ENCODE measurements at regions not wholly inside any gene's neighbourhood (a gene's known extent, or its start where the extent isn't known, plus 50 kb on each side); places are given as distances from the start of the nearest gene placed in this dataset.

- FAIRE-seq (no peak), DNase-seq (ENCODE audit: low read depth in 1 of 2, low spot score in 1 of 2) (no peak), ATAC-seq (peak in 1 of 2 experiments; percentile 33; a peak in 3 of 6 replicates)
- Histone ChIP-seq H3K4me1 (peaks cover 26% of the 10 kb centered on the region), H3K4me2 (no peak overlapping the region; the same call in 2 of the 3 replicates), H3K9me3 (0 out of 3 replicates have a peak, but pooled peaks cover 5% of the 10 kb centered on the region), H3K27ac (peak overlapping the region in 1 of 2 experiments; percentile 47; a peak in 3 of 6 replicates), H3K4me3 (no peak overlapping the region)
- ChIA-PET POLR2A (no interaction called here), CTCF (interaction anchor here (0.7 to 2.1 kb wide), 4 partner anchors 13 to 213 kb away, joined by 3 to 6 read pairs (median 4); no protein-coding TSS in a partner anchor)
- no peak for TF ChIP-seq GATA3 (IDR thresholded peaks at IDR 0.05; ENCODE audit: borderline replicate concordance)
- no peak for TF ChIP-seq HDAC2 (IDR thresholded peaks at IDR 0.05)
- TF ChIP-seq KDM5A (IDR thresholded peaks at IDR 0.05) = no peak
- 99% methylated on average over 7 of the region's 7 CpGs for WGBS (ENCODE audit: missing lambda C conversion rate)
Measured at GRCh38 chr14:61607570-61608244, 87.6 kb upstream of the HIF1A start.

- peak overlapping the region; percentile 8 to 60 for H3K27ac ChIP-seq
- TF ChIP-seq POLR2A (IDR thresholded peaks at IDR 0.05; ENCODE audit: low read length) = no peak
- TF ChIP-seq HMGXB4 (CRISPR knock-in tag; IDR thresholded peaks at IDR 0.05; ENCODE audit: borderline replicate concordance) = no peak
- no peak for TF ChIP-seq CBX8 (IDR thresholded peaks at IDR 0.05)
- TF ChIP-seq RARB (CRISPR knock-in tag; IDR thresholded peaks at IDR 0.05) = no peak
- TF ChIP-seq REST (IDR thresholded peaks at IDR 0.05) = no peak
- no peak for TF ChIP-seq NFE2L2 (conservative IDR thresholded peaks at IDR 0.05; ENCODE audit: low read length)
- no peak for TF ChIP-seq KDM5A (IDR thresholded peaks at IDR 0.05)
- TF ChIP-seq NR3C1 (IDR thresholded peaks at IDR 0.05) = no peak
- TF ChIP-seq CEBPB (IDR thresholded peaks at IDR 0.05) = no peak
- TF ChIP-seq USF2 (IDR thresholded peaks at IDR 0.05) = no peak
- TF ChIP-seq RFX5 (IDR thresholded peaks at IDR 0.05) = no peak
- no peak for TF ChIP-seq GATA3 (IDR thresholded peaks at IDR 0.05; ENCODE audit: borderline replicate concordance)
- no peak for TF ChIP-seq EP300 (IDR thresholded peaks at IDR 0.05)
- TF ChIP-seq JUN (IDR thresholded peaks at IDR 0.05) = no peak
- TF ChIP-seq MAFK (IDR thresholded peaks at IDR 0.05; ENCODE audit: partially characterized antibody) = no peak
- TF ChIP-seq RAD21 (conservative IDR thresholded peaks at IDR 0.05 in 1 of 2, IDR thresholded peaks at IDR 0.05 in 1 of 2) = no peak
- TF ChIP-seq CHD2 (IDR thresholded peaks at IDR 0.05; ENCODE audit: low read length, partially characterized antibody) = no peak
- TF ChIP-seq NPAS2 (CRISPR knock-in tag; IDR thresholded peaks at IDR 0.05; ENCODE audit: borderline replicate concordance) = no peak
- 0 out of 3 replicates have a peak, but pooled peaks cover 5% of the 10 kb centered on the region for H3K9me3 ChIP-seq
- no peak for DNase-seq (ENCODE audit: low read depth in 1 of 2, low spot score in 1 of 2)
- peak overlapping the region; percentile 21 for H3K4me2 ChIP-seq
- peak; percentile 57 to 63; a peak in 5 of 6 replicates for ATAC-seq
- no peak for FAIRE-seq
- POLR2A ChIA-PET = no interaction called here
- peaks cover 22% of the 10 kb centered on the region for H3K4me1 ChIP-seq
- 56% methylated on average over 8 of the region's 8 CpGs for WGBS (ENCODE audit: missing lambda C conversion rate)
- CTCF ChIA-PET = interaction anchor here (0.7 to 2.1 kb wide), 4 partner anchors 12 to 212 kb away, joined by 3 to 6 read pairs (median 4); no protein-coding TSS in a partner anchor
- no peak overlapping the region for H3K4me3 ChIP-seq
Measured at GRCh38 chr14:61608245-61609165, 86.8 kb upstream of the HIF1A start.

All from A549 (cell line).